IPS-20b (cell line): ENCODE measurements at regions not wholly inside any gene's neighbourhood (a gene's known extent, or its start where the extent isn't known, plus 50 kb on each side); places are given as distances from the start of the nearest gene placed in this dataset.
"Not testable (repeated sequence)": the region's sequence is repeated elsewhere in the genome, so short reads cannot be mapped to it uniquely, and the experiment has no call there.

Source experiments
- H3K27ac ChIP-seq: one replicate; pipeline ENCODE4 v1.5.1; 2013; ENCODE audit warnings: low read length
- H3K27me3 ChIP-seq: 2 replicates; pipeline ENCODE4 v1.6.1; 2013; ENCODE audit warnings: mild to moderate bottlenecking, low read length, inconsistent platforms; ENCODE audit not compliant: insufficient read depth
- H3K36me3 ChIP-seq: 2 replicates; pipeline ENCODE4 v1.6.1; 2013; ENCODE audit warnings: low read depth, mild to moderate bottlenecking, inconsistent platforms, low read length, moderate library complexity; ENCODE audit not compliant: insufficient read depth
- H3K4me1 ChIP-seq: 2 replicates; pipeline ENCODE4 v1.6.1; 2013; ENCODE audit warnings: mild to moderate bottlenecking, control low read depth, inconsistent platforms, low read length, moderate library complexity; ENCODE audit not compliant: insufficient read depth
- H3K4me3 ChIP-seq: 2 replicates; pipeline ENCODE4 v1.5.1; 2013; ENCODE audit warnings: mild to moderate bottlenecking, low read length, inconsistent platforms
- H3K9ac ChIP-seq: 2 replicates; pipeline ENCODE4 v1.6.1; 2013; ENCODE audit warnings: low read depth, mild to moderate bottlenecking, inconsistent platforms, low read length, moderate library complexity
- H3K9me3 ChIP-seq: 2 replicates; pipeline ENCODE4 v1.6.1; 2013; ENCODE audit warnings: mild to moderate bottlenecking, low read depth, low read length, inconsistent platforms; ENCODE audit not compliant: insufficient read depth

DNA sequence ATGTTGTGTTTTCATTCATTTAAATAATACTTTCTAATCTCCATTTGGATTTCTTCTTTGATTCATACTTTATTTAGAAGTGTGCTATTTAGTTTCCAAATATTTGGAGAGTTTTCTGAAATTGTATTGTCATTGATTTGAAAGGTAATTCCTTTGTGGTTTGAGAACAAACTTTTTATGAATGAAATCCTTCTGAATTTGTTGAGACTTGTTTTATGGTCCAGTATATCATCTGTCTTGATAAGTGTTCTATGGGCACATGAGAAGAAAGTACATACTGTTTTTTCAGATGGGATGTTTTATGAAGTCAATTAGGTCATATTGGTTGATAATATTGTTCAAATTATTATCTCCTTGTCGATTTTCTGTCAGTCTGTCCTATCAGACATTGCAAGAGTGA, 953.8 kb downstream of the NR2F1-AS1 start:
- no peak overlapping the region for H3K4me3 ChIP-seq
- no peaks in the 10 kb centered on the region for H3K9me3 ChIP-seq
- no peaks in the 10 kb centered on the region for H3K4me1 ChIP-seq
- no peak overlapping the region for H3K9ac ChIP-seq
- no peaks in the 10 kb centered on the region for H3K27me3 ChIP-seq
- no peak overlapping the region for H3K27ac ChIP-seq
- no peaks in the 10 kb centered on the region for H3K36me3 ChIP-seq

DNA sequence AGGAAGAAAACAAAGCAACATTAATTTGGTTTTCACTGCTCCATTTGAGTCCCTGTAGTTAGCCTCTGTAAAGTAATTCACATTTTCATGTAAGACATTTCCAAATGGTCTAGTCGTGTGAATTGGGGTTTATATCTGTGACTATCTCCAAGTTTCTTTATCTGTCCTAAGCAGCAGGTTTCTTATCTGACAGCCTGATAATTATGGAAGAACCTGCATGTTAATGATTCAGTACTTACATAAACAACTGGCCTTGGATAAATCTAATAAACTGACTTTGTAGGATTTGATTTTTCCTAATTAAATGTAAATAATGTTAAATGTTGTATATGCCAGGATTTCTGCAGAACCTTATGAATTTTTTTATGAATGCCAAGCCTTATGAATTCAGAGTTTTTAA, 964.9 kb downstream of the NR2F1-AS1 start:
- no peak overlapping the region for H3K9ac ChIP-seq
- H3K27me3 ChIP-seq = no peaks in the 10 kb centered on the region
- no peak overlapping the region for H3K27ac ChIP-seq
- no peak overlapping the region for H3K4me3 ChIP-seq
- H3K4me1 ChIP-seq = no peaks in the 10 kb centered on the region
- H3K36me3 ChIP-seq = no peaks in the 10 kb centered on the region
- H3K9me3 ChIP-seq = no peaks in the 10 kb centered on the region

DNA sequence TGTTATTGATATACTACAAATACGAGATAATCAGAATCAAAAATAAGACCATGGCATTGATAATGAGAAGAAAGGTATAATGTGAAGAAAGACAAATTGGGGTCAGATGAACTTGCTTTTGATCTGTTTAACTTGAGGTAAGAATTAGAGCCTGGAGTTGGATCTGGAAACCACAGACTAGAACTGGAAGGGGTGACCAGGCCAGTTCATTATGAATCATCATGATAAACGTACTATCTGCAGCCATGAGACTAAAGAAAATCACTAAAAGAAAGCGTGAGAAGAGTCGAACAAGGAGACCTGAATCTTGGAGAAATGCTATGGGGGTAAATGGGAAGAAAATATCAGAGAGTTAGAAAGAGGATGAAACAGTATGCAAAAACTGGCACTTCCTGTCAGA, 967.5 kb downstream of the NR2F1-AS1 start:
- Histone ChIP-seq H3K27ac (no peak overlapping the region), H3K9me3 (no peaks in the 10 kb centered on the region), H3K4me1 (no peaks in the 10 kb centered on the region), H3K27me3 (no peaks in the 10 kb centered on the region), H3K4me3 (no peak overlapping the region), H3K9ac (no peak overlapping the region), H3K36me3 (no peaks in the 10 kb centered on the region)

DNA sequence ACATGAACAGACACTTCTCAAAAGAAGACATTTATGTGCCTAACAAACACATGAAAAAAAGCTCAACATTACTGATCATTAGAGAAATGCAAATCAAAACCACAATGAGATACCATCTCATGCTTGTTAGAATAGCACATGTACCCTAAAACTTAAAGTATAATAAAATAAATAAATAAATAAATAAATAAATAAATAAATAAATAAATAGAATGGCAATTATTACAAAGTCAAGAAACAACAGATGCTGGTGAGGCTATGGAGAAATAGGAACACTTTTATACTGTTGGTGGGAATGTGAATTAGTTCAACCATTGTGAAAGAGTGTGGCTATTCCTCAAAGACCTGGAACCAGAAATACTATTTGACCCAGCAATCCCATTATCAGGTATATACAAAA, 970.6 kb downstream of the NR2F1-AS1 start:
- H3K4me1 ChIP-seq, H3K9ac ChIP-seq, H3K27me3 ChIP-seq, H3K9me3 ChIP-seq, H3K27ac ChIP-seq, H3K4me3 ChIP-seq, H3K36me3 ChIP-seq: not testable (repeated sequence)

DNA sequence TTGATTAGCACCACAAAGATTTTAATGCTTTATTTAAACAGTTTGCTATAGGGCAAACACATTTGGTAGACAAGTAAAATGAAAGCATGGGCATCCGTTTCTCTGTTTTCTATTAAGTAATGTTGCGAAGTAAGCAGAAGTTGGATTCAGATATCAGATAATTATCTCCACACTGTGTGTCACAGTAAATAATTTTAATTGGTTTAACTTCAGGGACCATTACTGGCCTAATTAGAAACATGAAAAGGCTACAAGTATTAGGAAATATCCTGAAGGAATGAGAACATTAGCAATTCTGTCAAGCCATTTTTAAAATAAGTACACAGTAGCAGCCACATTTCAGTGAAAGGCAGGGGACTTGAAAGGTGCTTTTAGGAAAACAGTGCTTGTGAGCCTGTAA, 975.4 kb downstream of the NR2F1-AS1 start:
- Histone ChIP-seq H3K27me3 (no peaks in the 10 kb centered on the region), H3K9ac (no peak overlapping the region), H3K9me3 (no peaks in the 10 kb centered on the region), H3K4me3 (no peak overlapping the region), H3K27ac (no peak overlapping the region), H3K4me1 (no peaks in the 10 kb centered on the region), H3K36me3 (no peaks in the 10 kb centered on the region)

DNA sequence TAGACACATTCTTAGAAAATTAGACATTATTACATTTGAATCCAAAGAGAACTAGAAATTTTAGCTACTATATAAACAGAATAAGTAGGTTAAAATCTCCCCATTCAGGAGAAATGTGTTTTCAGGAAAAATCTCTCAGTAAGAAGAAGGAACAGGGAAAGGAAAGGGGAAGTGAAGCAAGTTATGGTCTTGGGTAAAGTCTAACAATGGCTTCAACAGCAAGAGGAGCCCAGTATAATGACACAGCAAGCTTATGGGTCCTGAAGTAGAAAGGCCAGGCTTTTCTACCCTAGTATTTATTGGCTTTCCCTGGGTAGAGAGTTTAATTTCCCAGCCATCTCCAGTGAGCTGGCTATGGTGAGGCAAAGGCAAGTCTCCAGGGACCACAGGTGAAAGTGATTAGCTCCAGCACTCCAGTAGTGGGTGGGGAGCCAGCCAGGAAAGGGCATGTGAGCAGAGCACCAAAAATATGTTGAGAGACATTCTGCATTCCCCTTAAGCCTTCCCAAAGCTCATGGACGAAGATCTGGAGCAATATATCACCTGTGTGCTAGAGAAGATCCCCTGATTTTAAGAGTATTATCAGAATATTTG, 981.7 kb downstream of the NR2F1-AS1 start:
- H3K9me3 ChIP-seq = no peaks in the 10 kb centered on the region
- no peaks in the 10 kb centered on the region for H3K4me1 ChIP-seq
- H3K9ac ChIP-seq = no peak overlapping the region
- no peaks in the 10 kb centered on the region for H3K36me3 ChIP-seq
- H3K27me3 ChIP-seq = no peaks in the 10 kb centered on the region
- no peak overlapping the region for H3K27ac ChIP-seq
- no peak overlapping the region for H3K4me3 ChIP-seq

DNA sequence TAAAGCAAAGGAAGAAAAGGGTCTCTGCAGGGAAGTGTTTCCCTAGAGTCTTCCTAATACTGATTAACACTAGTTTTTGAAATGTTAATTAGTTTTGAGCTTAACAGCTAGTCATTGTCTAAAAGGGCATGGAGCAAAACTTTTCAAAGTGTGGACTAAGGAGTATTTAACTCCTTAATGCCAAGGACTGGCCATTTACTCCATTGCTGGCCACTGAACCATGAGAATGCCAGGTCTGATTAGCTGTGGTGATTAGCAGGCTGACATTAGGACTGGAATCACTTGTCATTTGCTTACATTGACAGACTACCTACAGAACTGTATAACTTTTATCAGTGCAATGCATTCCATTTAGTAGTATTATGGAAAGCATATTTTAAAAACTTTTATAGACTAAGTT, 987.0 kb downstream of the NR2F1-AS1 start:
- no peak overlapping the region for H3K4me3 ChIP-seq
- no peaks in the 10 kb centered on the region for H3K9me3 ChIP-seq
- H3K36me3 ChIP-seq = no peaks in the 10 kb centered on the region
- no peaks in the 10 kb centered on the region for H3K27me3 ChIP-seq
- H3K27ac ChIP-seq = no peak overlapping the region
- H3K4me1 ChIP-seq = peaks cover 3% of the 10 kb centered on the region; the same call in 1 of the 2 replicates
- no peak overlapping the region for H3K9ac ChIP-seq

DNA sequence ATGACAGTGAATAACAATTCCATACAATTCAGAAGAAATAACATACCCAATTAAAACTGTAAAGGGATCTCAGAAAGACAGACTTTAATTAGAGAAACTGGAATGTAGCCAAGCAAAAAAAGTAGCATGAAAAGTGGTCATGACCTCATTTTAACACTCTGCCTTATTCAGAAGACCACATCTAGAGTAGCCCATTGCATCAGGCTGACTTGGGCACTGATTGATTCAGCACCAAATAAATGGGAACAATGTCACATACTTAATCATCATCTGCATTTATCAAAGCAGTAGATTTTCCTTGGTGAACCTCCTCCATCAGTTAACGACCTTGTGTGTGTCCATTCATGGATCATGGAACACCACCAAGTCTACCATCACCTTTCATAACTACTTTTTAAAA, 992.1 kb downstream of the NR2F1-AS1 start:
- no peak overlapping the region for H3K27ac ChIP-seq
- H3K9me3 ChIP-seq = no peaks in the 10 kb centered on the region
- H3K4me3 ChIP-seq = no peak overlapping the region
- no peaks in the 10 kb centered on the region for H3K36me3 ChIP-seq
- H3K27me3 ChIP-seq = no peaks in the 10 kb centered on the region
- no peak overlapping the region for H3K9ac ChIP-seq
- peaks cover 3% of the 10 kb centered on the region; the same call in 1 of the 2 replicates for H3K4me1 ChIP-seq

DNA sequence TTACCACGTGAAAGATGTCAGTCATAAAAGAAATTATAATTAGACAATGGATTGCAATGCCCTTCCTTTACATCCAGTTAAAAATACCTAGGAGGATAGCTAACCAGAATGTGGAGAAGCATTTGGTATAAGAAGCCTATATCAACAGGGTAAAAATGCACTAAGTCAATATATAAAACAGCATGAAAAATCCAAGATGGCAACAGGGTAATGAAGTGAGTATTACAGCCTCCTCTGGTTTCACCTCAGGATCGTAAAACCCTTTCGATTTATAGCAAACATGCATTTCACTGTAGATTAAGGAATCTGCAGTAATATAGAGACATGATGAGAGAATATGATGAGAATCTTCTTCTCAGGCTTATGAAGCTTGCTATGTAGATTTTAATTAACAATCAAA, 999.3 kb downstream of the NR2F1-AS1 start:
- Histone ChIP-seq H3K9ac (no peak overlapping the region), H3K4me3 (no peak overlapping the region), H3K4me1 (no peaks in the 10 kb centered on the region), H3K27me3 (no peaks in the 10 kb centered on the region), H3K36me3 (no peaks in the 10 kb centered on the region), H3K27ac (no peak overlapping the region), H3K9me3 (no peaks in the 10 kb centered on the region)

DNA sequence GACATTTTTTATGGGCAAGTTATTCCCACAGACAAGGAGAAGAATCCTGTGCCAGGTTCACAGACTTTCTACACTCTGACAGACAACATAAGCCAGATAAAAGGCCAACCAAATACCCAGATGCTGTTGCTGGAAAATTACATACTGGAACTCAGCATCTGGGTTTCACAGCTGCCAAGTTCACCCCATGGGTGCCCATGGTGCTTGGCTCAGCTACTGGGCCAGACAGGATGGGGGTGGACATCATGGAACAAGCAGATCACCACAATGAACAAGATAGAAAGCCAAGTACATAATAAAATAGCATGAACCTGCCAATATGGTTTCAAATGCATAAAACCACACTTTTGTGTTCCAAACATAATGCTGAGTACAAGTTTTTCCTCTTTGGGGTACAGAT, 999.8 kb downstream of the NR2F1-AS1 start:
- H3K9ac ChIP-seq = no peak overlapping the region
- H3K27me3 ChIP-seq = no peaks in the 10 kb centered on the region
- H3K4me3 ChIP-seq = no peak overlapping the region
- H3K9me3 ChIP-seq = no peaks in the 10 kb centered on the region
- no peaks in the 10 kb centered on the region for H3K4me1 ChIP-seq
- H3K27ac ChIP-seq = no peak overlapping the region
- H3K36me3 ChIP-seq = no peaks in the 10 kb centered on the region

DNA sequence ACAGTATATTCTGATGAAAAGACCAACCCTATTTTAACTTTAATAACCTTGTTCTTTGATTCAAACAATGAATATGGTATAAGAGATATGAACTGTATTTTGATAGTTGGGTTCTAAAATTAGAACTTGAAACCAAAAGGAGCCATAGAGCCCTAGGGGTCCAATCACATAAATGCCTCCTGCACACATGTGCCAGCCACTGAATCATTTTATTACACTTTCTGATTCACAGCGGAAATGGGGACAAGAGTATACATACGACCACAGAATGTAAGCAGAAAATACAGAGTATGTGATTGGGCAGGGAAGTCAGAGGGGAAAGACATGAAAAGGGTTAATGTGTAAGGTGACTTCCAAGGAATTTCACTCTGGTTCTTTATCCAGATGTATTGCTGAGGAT, 1000.2 kb downstream of the NR2F1-AS1 start:
- H3K9me3 ChIP-seq = no peaks in the 10 kb centered on the region
- no peaks in the 10 kb centered on the region for H3K4me1 ChIP-seq
- H3K27ac ChIP-seq = no peak overlapping the region
- H3K4me3 ChIP-seq = no peak overlapping the region
- no peaks in the 10 kb centered on the region for H3K36me3 ChIP-seq
- H3K27me3 ChIP-seq = no peaks in the 10 kb centered on the region
- H3K9ac ChIP-seq = no peak overlapping the region

DNA sequence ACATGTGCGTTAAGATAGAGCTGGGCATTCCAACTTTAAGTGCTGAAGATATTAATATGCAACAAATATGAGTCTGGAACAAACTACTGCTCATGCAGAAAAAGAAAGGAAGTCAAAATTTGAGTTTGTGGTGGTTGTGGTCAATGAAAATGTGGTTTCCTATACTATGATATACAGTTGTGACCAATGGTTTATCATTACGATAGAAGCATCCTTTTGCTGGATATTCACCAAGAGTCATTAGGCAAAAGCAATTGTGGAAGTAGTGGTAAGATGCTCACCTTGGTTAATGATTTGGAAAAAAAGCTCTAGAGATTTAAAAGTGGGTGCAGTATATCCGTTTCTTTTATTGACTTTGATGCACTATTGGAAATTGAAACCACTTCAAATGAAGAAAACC, 1007.0 kb downstream of the NR2F1-AS1 start:
- no peak overlapping the region for H3K27ac ChIP-seq
- no peak overlapping the region for H3K9ac ChIP-seq
- H3K4me3 ChIP-seq = no peak overlapping the region
- H3K36me3 ChIP-seq = no peaks in the 10 kb centered on the region
- no peaks in the 10 kb centered on the region for H3K9me3 ChIP-seq
- no peaks in the 10 kb centered on the region for H3K27me3 ChIP-seq
- no peaks in the 10 kb centered on the region for H3K4me1 ChIP-seq

DNA sequence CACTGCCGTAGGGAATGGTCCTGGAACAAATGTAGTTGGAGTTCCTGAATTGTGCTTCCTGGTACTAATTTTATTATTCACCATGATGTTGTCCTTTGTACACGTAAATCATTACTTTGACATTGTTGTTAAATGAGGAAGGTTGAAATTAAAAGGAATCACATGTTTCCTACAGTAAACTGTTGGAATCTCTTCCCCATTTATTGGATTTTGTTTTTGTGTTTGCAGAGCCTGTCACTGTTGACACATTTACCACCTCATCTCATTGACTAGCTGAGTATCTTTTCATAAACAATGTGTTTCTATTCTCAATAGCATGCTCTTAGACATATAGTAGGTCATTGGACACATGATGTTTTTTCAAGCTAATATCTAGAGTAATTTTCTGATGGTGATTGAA, 1012.5 kb downstream of the NR2F1-AS1 start:
- H3K27me3 ChIP-seq = no peaks in the 10 kb centered on the region
- H3K9me3 ChIP-seq = no peaks in the 10 kb centered on the region
- H3K4me3 ChIP-seq = no peak overlapping the region
- H3K36me3 ChIP-seq = no peaks in the 10 kb centered on the region
- H3K27ac ChIP-seq = no peak overlapping the region
- no peak overlapping the region for H3K9ac ChIP-seq
- H3K4me1 ChIP-seq = no peaks in the 10 kb centered on the region
